Neural progenitor cell (in vitro differentiated cells): ENCODE measurements at regions not wholly inside any gene's neighbourhood (a gene's known extent, or its start where the extent isn't known, plus 50 kb on each side); places are given as distances from the start of the nearest gene placed in this dataset.

ENCODE experiments used
- EZH2phosphoT487 ChIP-seq: fragments of 200-600 bp; sonication (generic); IDR thresholded peaks from 2 replicates; pipeline ENCODE4 v1.6.1; 2017; ENCODE audit warnings: antibody characterized with exemption
- TF ChIP-seq, protein P1 (sequence below): fragments of 200-600 bp; sonication (generic); IDR thresholded peaks from 2 replicates; pipeline ENCODE4 v1.5.1; 2017; ENCODE audit warnings: antibody characterized with exemption, mild to moderate bottlenecking

DNA sequence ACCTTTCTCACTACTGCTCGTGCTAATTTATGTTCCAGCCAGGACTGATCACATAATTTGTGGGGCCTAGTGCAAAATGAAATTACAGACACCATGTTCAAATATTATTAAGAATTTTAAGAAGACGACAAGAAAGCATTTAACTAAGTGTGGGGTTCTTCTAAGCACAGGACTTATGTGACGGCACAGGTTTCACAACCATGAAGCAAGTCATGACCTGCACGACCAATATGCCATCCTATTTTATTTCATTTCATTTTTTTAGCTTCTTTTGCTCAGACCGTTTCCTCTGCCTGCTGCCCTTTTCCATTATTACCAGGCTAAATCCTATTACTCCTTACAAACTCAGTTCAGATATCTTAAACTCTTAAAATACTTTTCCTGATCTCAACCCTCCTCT lies 462.5 kb downstream of the AASDHPPT start:
- TF ChIP-seq, protein P1, sequence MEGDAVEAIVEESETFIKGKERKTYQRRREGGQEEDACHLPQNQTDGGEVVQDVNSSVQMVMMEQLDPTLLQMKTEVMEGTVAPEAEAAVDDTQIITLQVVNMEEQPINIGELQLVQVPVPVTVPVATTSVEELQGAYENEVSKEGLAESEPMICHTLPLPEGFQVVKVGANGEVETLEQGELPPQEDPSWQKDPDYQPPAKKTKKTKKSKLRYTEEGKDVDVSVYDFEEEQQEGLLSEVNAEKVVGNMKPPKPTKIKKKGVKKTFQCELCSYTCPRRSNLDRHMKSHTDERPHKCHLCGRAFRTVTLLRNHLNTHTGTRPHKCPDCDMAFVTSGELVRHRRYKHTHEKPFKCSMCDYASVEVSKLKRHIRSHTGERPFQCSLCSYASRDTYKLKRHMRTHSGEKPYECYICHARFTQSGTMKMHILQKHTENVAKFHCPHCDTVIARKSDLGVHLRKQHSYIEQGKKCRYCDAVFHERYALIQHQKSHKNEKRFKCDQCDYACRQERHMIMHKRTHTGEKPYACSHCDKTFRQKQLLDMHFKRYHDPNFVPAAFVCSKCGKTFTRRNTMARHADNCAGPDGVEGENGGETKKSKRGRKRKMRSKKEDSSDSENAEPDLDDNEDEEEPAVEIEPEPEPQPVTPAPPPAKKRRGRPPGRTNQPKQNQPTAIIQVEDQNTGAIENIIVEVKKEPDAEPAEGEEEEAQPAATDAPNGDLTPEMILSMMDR: no peak
- no peak for TF ChIP-seq EZH2phosphoT487
